Hepatocyte (in vitro differentiated cells): ENCODE measurements at regions not wholly inside any gene's neighbourhood (a gene's known extent, or its start where the extent isn't known, plus 50 kb on each side); places are given as distances from the start of the nearest gene placed in this dataset.

Experiments
- DNase-seq: peaks from one replicate; pipeline ENCODE4 v3.0.0-alpha.2; 2016; ENCODE audit warnings: low spot score
- H2AFZ ChIP-seq: fragments of 200-600 bp; sonication (generic); 2 replicates; pipeline ENCODE4 v1.6.0; 2016; ENCODE audit warnings: antibody characterized with exemption, mild to moderate bottlenecking
- H3K27ac ChIP-seq: fragments of 200-600 bp; sonication (generic); 2 replicates; pipeline ENCODE4 v1.5.1; 2016; ENCODE audit warnings: mild to moderate bottlenecking
- H3K27me3 ChIP-seq: fragments of 200-600 bp; sonication (generic); 2 replicates; pipeline ENCODE4 v1.6.1; 2016
- H3K36me3 ChIP-seq: fragments of 200-600 bp; sonication (generic); replicated peaks from 2 replicates; pipeline ENCODE4 v1.5.1; 2016; ENCODE audit warnings: low read depth; ENCODE audit not compliant: insufficient read depth
- H3K4me1 ChIP-seq: fragments of 200-600 bp; sonication (generic); 2 replicates; pipeline ENCODE4 v1.5.1; 2016; ENCODE audit warnings: mild to moderate bottlenecking, moderate library complexity; ENCODE audit not compliant: insufficient read depth
- H3K4me2 ChIP-seq: fragments of 200-600 bp; sonication (generic); 2 replicates; pipeline ENCODE4 v1.6.0; 2016
- H3K4me3 ChIP-seq: fragments of 200-600 bp; sonication (generic); 2 replicates; pipeline ENCODE4 v1.5.1; 2016; ENCODE audit warnings: mild to moderate bottlenecking
- H3K79me2 ChIP-seq: fragments of 200-600 bp; sonication (generic); 2 replicates; pipeline ENCODE4 v1.6.0; 2017; ENCODE audit warnings: mild to moderate bottlenecking
- H3K9me2 ChIP-seq: fragments of 200-600 bp; sonication (generic); replicated peaks from 2 replicates; pipeline ENCODE4 v1.6.0; 2017; ENCODE audit warnings: mild to moderate bottlenecking; ENCODE audit not compliant: insufficient read depth
- H3K9me3 ChIP-seq: fragments of 200-600 bp; sonication (generic); 2 replicates; pipeline ENCODE4 v1.5.1; 2016; ENCODE audit warnings: low read depth, mild to moderate bottlenecking
- H4K20me1 ChIP-seq: fragments of 200-600 bp; sonication (generic); 2 replicates; pipeline ENCODE4 v1.6.0; 2016; ENCODE audit warnings: mild to moderate bottlenecking; ENCODE audit not compliant: insufficient read depth, poor library complexity, severe bottlenecking
- EZH2 ChIP-seq: fragments of 200-600 bp; sonication (generic); IDR thresholded peaks from 2 replicates; pipeline ENCODE4 v1.6.1; 2016; ENCODE audit warnings: antibody characterized with exemption, mild to moderate bottlenecking, borderline replicate concordance
- EZH2phosphoT487 ChIP-seq: fragments of 200-600 bp; sonication (generic); IDR thresholded peaks from one replicate; pipeline ENCODE4 v1.6.1; 2018; ENCODE audit warnings: antibody characterized with exemption, mild to moderate bottlenecking, low read depth, moderate library complexity; ENCODE audit not compliant: unreplicated experiment, severe bottlenecking
- whole genome bisulfite sequencing: methylation state at CpG from one replicate; pipeline ENCODE4 v1.1.6; 2016; ENCODE audit warnings: low lambda C conversion rate; ENCODE audit errors: missing lambda C conversion rate; 5-methylcytosine and 5-hydroxymethylcytosine counted together
- TF ChIP-seq, protein P1 (sequence below): fragments of 200-600 bp; sonication (generic); IDR thresholded peaks from 2 replicates; pipeline ENCODE4 v1.5.1; 2016; ENCODE audit warnings: antibody characterized with exemption, mild to moderate bottlenecking; ENCODE audit not compliant: poor library complexity

DNA sequence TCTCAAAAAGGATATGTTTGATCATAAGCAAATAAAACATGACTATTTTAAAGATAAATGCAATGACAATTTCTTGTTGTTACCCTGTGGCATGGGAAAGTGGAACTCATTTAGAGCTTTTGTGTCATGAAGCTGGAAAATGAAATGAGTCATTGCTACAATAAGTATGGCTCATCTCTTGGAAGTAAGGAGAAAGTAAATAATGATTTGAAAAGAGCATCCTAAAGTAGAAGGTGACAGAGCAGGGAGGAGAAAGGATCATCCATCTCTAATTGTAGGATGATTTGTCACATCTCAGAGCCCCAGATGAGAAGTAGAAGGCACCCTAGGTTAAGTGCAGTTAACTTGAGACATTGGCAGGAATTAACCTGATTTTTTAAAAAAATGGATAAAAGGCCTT lies 200.5 kb downstream of the CPS1 start:
- TF ChIP-seq, protein P1, sequence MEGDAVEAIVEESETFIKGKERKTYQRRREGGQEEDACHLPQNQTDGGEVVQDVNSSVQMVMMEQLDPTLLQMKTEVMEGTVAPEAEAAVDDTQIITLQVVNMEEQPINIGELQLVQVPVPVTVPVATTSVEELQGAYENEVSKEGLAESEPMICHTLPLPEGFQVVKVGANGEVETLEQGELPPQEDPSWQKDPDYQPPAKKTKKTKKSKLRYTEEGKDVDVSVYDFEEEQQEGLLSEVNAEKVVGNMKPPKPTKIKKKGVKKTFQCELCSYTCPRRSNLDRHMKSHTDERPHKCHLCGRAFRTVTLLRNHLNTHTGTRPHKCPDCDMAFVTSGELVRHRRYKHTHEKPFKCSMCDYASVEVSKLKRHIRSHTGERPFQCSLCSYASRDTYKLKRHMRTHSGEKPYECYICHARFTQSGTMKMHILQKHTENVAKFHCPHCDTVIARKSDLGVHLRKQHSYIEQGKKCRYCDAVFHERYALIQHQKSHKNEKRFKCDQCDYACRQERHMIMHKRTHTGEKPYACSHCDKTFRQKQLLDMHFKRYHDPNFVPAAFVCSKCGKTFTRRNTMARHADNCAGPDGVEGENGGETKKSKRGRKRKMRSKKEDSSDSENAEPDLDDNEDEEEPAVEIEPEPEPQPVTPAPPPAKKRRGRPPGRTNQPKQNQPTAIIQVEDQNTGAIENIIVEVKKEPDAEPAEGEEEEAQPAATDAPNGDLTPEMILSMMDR: no peak
- TF ChIP-seq EZH2 (no peak), EZH2phosphoT487 (no peak)
- Histone ChIP-seq H3K4me2 (no peak overlapping the region), H3K36me3 (no peaks in the 10 kb centered on the region)

DNA sequence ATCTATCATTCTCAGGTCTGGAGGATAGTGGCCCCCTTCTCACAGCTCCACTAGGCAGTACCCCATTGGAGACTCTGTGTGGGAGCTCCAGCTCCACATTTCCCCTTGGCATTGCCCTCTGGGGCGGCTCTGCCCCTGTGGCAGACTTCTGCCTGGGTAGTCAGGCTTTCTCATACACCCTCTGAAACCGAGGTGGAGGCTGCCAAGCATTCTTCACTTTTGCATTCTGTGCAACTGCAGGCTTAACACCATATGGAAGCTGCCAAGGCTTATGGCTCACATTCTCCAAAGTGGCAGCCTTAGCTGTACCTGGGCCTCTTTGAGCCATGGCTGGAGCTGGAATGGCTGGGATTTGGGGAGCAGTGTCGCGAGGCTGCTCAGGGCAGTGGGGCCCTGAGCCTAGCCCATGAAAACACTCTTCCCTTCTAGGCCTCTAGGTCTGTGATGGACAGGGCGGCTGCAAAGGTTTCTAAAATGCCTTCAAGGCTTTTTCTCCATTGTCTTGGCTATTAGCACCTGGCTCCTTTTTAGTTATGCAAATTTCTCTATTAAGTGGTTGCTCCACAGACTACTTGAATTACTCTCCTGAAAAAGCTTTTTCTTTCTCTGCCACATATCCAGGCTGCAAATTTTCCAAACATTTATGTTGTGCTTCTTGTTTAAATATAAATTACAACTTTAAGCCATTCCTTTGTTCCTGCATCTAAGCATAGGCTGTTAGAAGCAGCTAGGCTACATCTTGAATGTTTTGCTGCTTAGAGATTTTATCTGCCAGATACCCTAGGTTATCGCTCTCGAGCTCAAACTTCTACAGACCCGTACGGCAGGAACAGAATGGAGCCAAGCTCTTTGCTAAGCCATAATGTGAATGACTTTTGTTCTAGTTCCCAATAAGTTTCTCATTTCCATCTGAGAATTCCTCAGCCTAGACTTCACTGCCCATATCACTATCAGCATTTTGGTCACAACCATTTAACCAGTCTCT lies 206.5 kb downstream of the CPS1 start:
- H3K4me1 ChIP-seq: no peaks in the 10 kb centered on the region
- H3K27me3 ChIP-seq: no peaks in the 10 kb centered on the region
- no peak overlapping the region for H3K4me3 ChIP-seq
- WGBS: 61% methylated on average over 9 of the region's 9 CpGs
- H3K79me2 ChIP-seq: no peaks in the 10 kb centered on the region
- no peak for TF ChIP-seq EZH2
- TF ChIP-seq, protein P1: no peak
- no peak for TF ChIP-seq EZH2phosphoT487
- no peak overlapping the region for H3K4me2 ChIP-seq
- H4K20me1 ChIP-seq: no peaks in the 10 kb centered on the region
- no peaks in the 10 kb centered on the region for H3K9me2 ChIP-seq
- DNase-seq: no peak
- no peak overlapping the region for H2AFZ ChIP-seq
- no peaks in the 10 kb centered on the region for H3K36me3 ChIP-seq
- no peaks in the 10 kb centered on the region for H3K9me3 ChIP-seq
- H3K27ac ChIP-seq: no peak overlapping the region

More for the DNA sequence above, 200.5 kb downstream of the CPS1 start:
- Histone ChIP-seq H3K9me2 (no peaks in the 10 kb centered on the region), H3K4me3 (no peak overlapping the region), H4K20me1 (no peaks in the 10 kb centered on the region), H3K9me3 (no peaks in the 10 kb centered on the region), H3K4me1 (no peaks in the 10 kb centered on the region), H3K27me3 (no peaks in the 10 kb centered on the region), H2AFZ (no peak overlapping the region), H3K27ac (no peak overlapping the region), H3K79me2 (no peaks in the 10 kb centered on the region)
- DNase-seq: no peak

DNA sequence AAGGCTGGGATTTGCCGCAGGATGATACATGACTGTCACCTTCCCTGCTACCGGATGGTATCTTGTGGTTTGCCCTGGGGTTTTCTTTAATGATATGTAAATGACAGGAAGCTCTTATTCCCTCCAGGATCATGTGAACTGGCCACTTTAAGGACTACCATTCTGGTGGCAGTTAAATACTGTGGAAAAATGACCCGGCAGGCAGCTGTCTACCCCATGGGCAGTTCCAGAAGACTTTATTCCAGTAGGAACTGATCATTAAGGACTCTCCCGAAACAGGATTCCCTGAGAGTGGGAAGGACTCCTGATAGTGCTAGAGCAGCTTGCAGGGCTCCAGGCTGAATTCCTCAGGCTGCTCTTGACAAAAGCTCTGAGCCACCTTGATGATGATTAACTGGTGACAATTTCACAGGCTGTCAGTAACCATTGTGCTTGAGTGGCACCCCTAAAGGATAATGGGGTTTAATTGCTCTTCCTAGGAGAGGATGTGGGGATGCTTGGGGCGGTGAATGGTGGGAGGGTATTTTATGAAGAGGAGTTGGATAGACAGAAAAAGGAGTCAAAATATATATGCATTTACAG lies 212.0 kb downstream of the CPS1 start:
- Histone ChIP-seq H3K4me2 (no peak overlapping the region), H2AFZ (no peak overlapping the region), H3K79me2 (no peaks in the 10 kb centered on the region), H3K4me1 (no peaks in the 10 kb centered on the region), H3K36me3 (no peaks in the 10 kb centered on the region), H3K4me3 (no peak overlapping the region), H3K27ac (no peak overlapping the region), H3K27me3 (no peaks in the 10 kb centered on the region), H3K9me3 (no peaks in the 10 kb centered on the region), H4K20me1 (no peaks in the 10 kb centered on the region), H3K9me2 (no peaks in the 10 kb centered on the region)
- TF ChIP-seq, protein P1: no peak
- no peak for TF ChIP-seq EZH2phosphoT487
- TF ChIP-seq EZH2: no peak
- 63% methylated on average over 5 of the region's 5 CpGs for WGBS
- DNase-seq: no peak
